T-helper 17 cell (primary cell): ENCODE measurements at regions not wholly inside any gene's neighbourhood (a gene's known extent, or its start where the extent isn't known, plus 50 kb on each side); places are given as distances from the start of the nearest gene placed in this dataset.

Experiments used
- ATAC-seq: fragments of 150-1000 bp; cut with Tn5 transposase; 2 replicates; pipeline ENCODE4 v1.10.0; 2021; ENCODE audit warnings: mild to moderate bottlenecking, moderate library complexity
- DNase-seq, 3 donors: peaks; one replicate each; pipeline versions ENCODE4 v3.0.0 to v3.0.0-alpha.2; 2020 to 2021
- H3K9me3 ChIP-seq: one replicate; pipeline ENCODE4 v1.7.0; 2013; ENCODE audit warnings: low read length, mild to moderate bottlenecking; ENCODE audit not compliant: control insufficient read depth, poor library complexity, severe bottlenecking
- H3K27ac Mint-ChIP-seq: one replicate; pipeline ENCODE4 v1.8.0; 2022; ENCODE audit warnings: mild to moderate bottlenecking, moderate library complexity, mixed read lengths
- H3K27me3 Mint-ChIP-seq: one replicate; pipeline ENCODE4 v1.8.0; 2022; ENCODE audit warnings: mixed read lengths
- H3K36me3 Mint-ChIP-seq: one replicate; pipeline ENCODE4 v1.8.0; 2022; ENCODE audit warnings: low read depth, mixed read lengths
- H3K4me1 Mint-ChIP-seq: one replicate; pipeline ENCODE4 v1.8.0; 2022; ENCODE audit warnings: mild to moderate bottlenecking, mixed read lengths
- H3K4me3 Mint-ChIP-seq: one replicate; pipeline ENCODE4 v1.8.0; 2022; ENCODE audit warnings: mild to moderate bottlenecking, moderate library complexity, mixed read lengths

- Mint-ChIP-seq H3K4me3 (no peak overlapping the region), H3K36me3 (no peaks in the 10 kb centered on the region), H3K27me3 (peaks cover 4% of the 10 kb centered on the region), H3K4me1 (no peaks in the 10 kb centered on the region), H3K27ac (no peak overlapping the region)
- ATAC-seq (no peak), DNase-seq (no peak)
- H3K9me3 ChIP-seq: no peaks in the 10 kb centered on the region
These were observed 224.8 kb downstream of the SOCS6 start for GRCh38 chr18:70513502-70514171.

GRCh38 chr18:70507970-70508369 is 219.1 kb downstream of the SOCS6 start:
- Mint-ChIP-seq H3K27ac (no peak overlapping the region), H3K36me3 (no peaks in the 10 kb centered on the region), H3K4me1 (no peaks in the 10 kb centered on the region), H3K27me3 (peaks cover 5% of the 10 kb centered on the region), H3K4me3 (no peak overlapping the region)
- ATAC-seq: no peak
- no peaks in the 10 kb centered on the region for H3K9me3 ChIP-seq
- DNase-seq: no peak

- no peaks in the 10 kb centered on the region for H3K9me3 ChIP-seq
- no peaks in the 10 kb centered on the region for H3K36me3 Mint-ChIP-seq
- ATAC-seq: no peak
- no peaks in the 10 kb centered on the region for H3K4me1 Mint-ChIP-seq
- H3K27ac Mint-ChIP-seq: no peak overlapping the region
- no peak overlapping the region for H3K4me3 Mint-ChIP-seq
- H3K27me3 Mint-ChIP-seq: peaks cover 5% of the 10 kb centered on the region
- no peak for DNase-seq
These were observed 217.7 kb downstream of the SOCS6 start for GRCh38 chr18:70506511-70506910.

- DNase-seq: no peak
- no peaks in the 10 kb centered on the region for H3K36me3 Mint-ChIP-seq
- no peaks in the 10 kb centered on the region for H3K4me1 Mint-ChIP-seq
- no peaks in the 10 kb centered on the region for H3K9me3 ChIP-seq
- no peak overlapping the region for H3K27ac Mint-ChIP-seq
- no peak for ATAC-seq
- H3K27me3 Mint-ChIP-seq: no peaks in the 10 kb centered on the region
- H3K4me3 Mint-ChIP-seq: no peak overlapping the region
These were observed 214.2 kb downstream of the SOCS6 start for GRCh38 chr18:70503060-70503459.

- H3K27ac Mint-ChIP-seq: no peak overlapping the region
- no peaks in the 10 kb centered on the region for H3K36me3 Mint-ChIP-seq
- ATAC-seq: no peak
- H3K9me3 ChIP-seq: no peaks in the 10 kb centered on the region
- no peak for DNase-seq
- H3K4me1 Mint-ChIP-seq: no peaks in the 10 kb centered on the region
- no peaks in the 10 kb centered on the region for H3K27me3 Mint-ChIP-seq
- no peak overlapping the region for H3K4me3 Mint-ChIP-seq
These were observed 212.5 kb downstream of the SOCS6 start for GRCh38 chr18:70501358-70501757.

GRCh38 chr18:70500748-70501147 is 211.9 kb downstream of the SOCS6 start:
- H3K36me3 Mint-ChIP-seq: no peaks in the 10 kb centered on the region
- ATAC-seq (no peak), DNase-seq (no peak)
- no peak overlapping the region for H3K27ac Mint-ChIP-seq
- H3K4me3 Mint-ChIP-seq: no peak overlapping the region
- H3K4me1 Mint-ChIP-seq: no peaks in the 10 kb centered on the region
- no peaks in the 10 kb centered on the region for H3K27me3 Mint-ChIP-seq
- no peaks in the 10 kb centered on the region for H3K9me3 ChIP-seq

- Mint-ChIP-seq H3K36me3 (no peaks in the 10 kb centered on the region), H3K4me3 (no peak overlapping the region), H3K27ac (no peak overlapping the region), H3K27me3 (no peaks in the 10 kb centered on the region), H3K4me1 (no peaks in the 10 kb centered on the region)
- no peak for DNase-seq
- ATAC-seq: peak; percentile 40
- no peaks in the 10 kb centered on the region for H3K9me3 ChIP-seq
These were observed 210.4 kb downstream of the SOCS6 start for GRCh38 chr18:70499218-70499691.

- H3K9me3 ChIP-seq: no peaks in the 10 kb centered on the region
- H3K27ac Mint-ChIP-seq: no peak overlapping the region
- ATAC-seq: no peak
- H3K4me3 Mint-ChIP-seq: no peak overlapping the region
- no peak for DNase-seq
- no peaks in the 10 kb centered on the region for H3K27me3 Mint-ChIP-seq
- no peaks in the 10 kb centered on the region for H3K36me3 Mint-ChIP-seq
- H3K4me1 Mint-ChIP-seq: peaks cover 3% of the 10 kb centered on the region
These were observed 207.8 kb downstream of the SOCS6 start for GRCh38 chr18:70496353-70497294.

GRCh38 chr18:70494524-70494923 is 205.7 kb downstream of the SOCS6 start:
- no peaks in the 10 kb centered on the region for H3K36me3 Mint-ChIP-seq
- no peak overlapping the region for H3K4me3 Mint-ChIP-seq
- H3K27me3 Mint-ChIP-seq: peaks cover 6% of the 10 kb centered on the region
- no peak for DNase-seq
- peaks cover 3% of the 10 kb centered on the region for H3K4me1 Mint-ChIP-seq
- ATAC-seq: no peak
- peak overlapping the region; percentile 6 for H3K27ac Mint-ChIP-seq
- no peaks in the 10 kb centered on the region for H3K9me3 ChIP-seq

GRCh38 chr18:70493461-70493860 is 204.6 kb downstream of the SOCS6 start:
- no peaks in the 10 kb centered on the region for H3K9me3 ChIP-seq
- H3K4me1 Mint-ChIP-seq: peaks cover 3% of the 10 kb centered on the region
- no peak overlapping the region for H3K4me3 Mint-ChIP-seq
- peaks cover 8% of the 10 kb centered on the region for H3K27me3 Mint-ChIP-seq
- ATAC-seq (no peak), DNase-seq (no peak)
- peak overlapping the region; percentile 68 for H3K27ac Mint-ChIP-seq
- H3K36me3 Mint-ChIP-seq: no peaks in the 10 kb centered on the region

- DNase-seq (peak in 1 of 3 donors; percentile 34), ATAC-seq (peak; percentile 68)
- H3K9me3 ChIP-seq: no peaks in the 10 kb centered on the region
- peaks cover 15% of the 10 kb centered on the region for H3K27me3 Mint-ChIP-seq
- H3K27ac Mint-ChIP-seq: no peak overlapping the region
- H3K4me1 Mint-ChIP-seq: peaks cover 3% of the 10 kb centered on the region
- H3K4me3 Mint-ChIP-seq: no peak overlapping the region
- H3K36me3 Mint-ChIP-seq: no peaks in the 10 kb centered on the region
These were observed 203.0 kb downstream of the SOCS6 start for GRCh38 chr18:70491734-70492348.

GRCh38 chr18:70489986-70490933 is 201.4 kb downstream of the SOCS6 start:
- peak; percentile 60 for ATAC-seq
- H3K36me3 Mint-ChIP-seq: no peaks in the 10 kb centered on the region
- H3K27me3 Mint-ChIP-seq: peaks cover 24% of the 10 kb centered on the region
- H3K4me3 Mint-ChIP-seq: no peak overlapping the region
- H3K27ac Mint-ChIP-seq: no peak overlapping the region
- H3K4me1 Mint-ChIP-seq: peaks cover 3% of the 10 kb centered on the region
- DNase-seq: peak in 1 of 3 donors; percentile 9
- H3K9me3 ChIP-seq: no peaks in the 10 kb centered on the region
